BJ (cell line): ENCODE measurements at regions not wholly inside any gene's neighbourhood (a gene's known extent, or its start where the extent isn't known, plus 50 kb on each side); places are given as distances from the start of the nearest gene placed in this dataset.

Experiments used
- CTCF ChIA-PET: fragments of 350-600 bp; formaldehyde crosslinking; extraction: SDS; loops from one replicate; lab custom pipeline; 2021; ENCODE audit warnings: antibody characterized with exemption, inconsistent platforms; lab: Yijun Ruan, JAX
- POLR2A ChIA-PET: fragments of 300-600 bp; sonication (Branson Sonifier 250); formaldehyde crosslinking; extraction: SDS; loops from one replicate; lab custom pipeline; 2021; ENCODE audit warnings: antibody characterized with exemption; lab: Charles Lee
- DNase-seq: peaks from one replicate; pipeline ENCODE4 v3.0.0-alpha.2; 2011; ENCODE audit warnings: low read depth
- H3K27me3 ChIP-seq: 2 replicates; pipeline ENCODE4 v1.6.0; 2011; ENCODE audit warnings: low read length; ENCODE audit not compliant: control insufficient read depth, insufficient read depth
- H3K36me3 ChIP-seq: 2 replicates; pipeline ENCODE4 v1.5.1; 2011; ENCODE audit warnings: low read length; ENCODE audit not compliant: control insufficient read depth, insufficient read depth
- H3K4me3 ChIP-seq: 2 replicates; pipeline ENCODE4 v1.5.1; 2011; ENCODE audit warnings: low read depth, mild to moderate bottlenecking, control low read depth, low read length
- CTCF ChIP-seq: IDR thresholded peaks from 2 replicates; pipeline ENCODE4 v1.5.1; 2011; ENCODE audit warnings: low read depth, mild to moderate bottlenecking, control low read depth, inconsistent platforms, low read length, moderate library complexity; ENCODE audit not compliant: insufficient read depth

- no peak for DNase-seq
- Histone ChIP-seq H3K36me3 (no peaks in the 10 kb centered on the region), H3K4me3 (no peak overlapping the region), H3K27me3 (no peaks in the 10 kb centered on the region)
- TF ChIP-seq CTCF: no peak
- CTCF ChIA-PET: no interaction called here
- POLR2A ChIA-PET: no interaction called here
These were observed 298.7 kb upstream of the CLNK start for GRCh38 chr4:10983268-10983667.

GRCh38 chr4:10982305-10982704, 297.7 kb upstream of the CLNK start:
- CTCF ChIA-PET: no interaction called here
- no peak for TF ChIP-seq CTCF
- Histone ChIP-seq H3K4me3 (no peak overlapping the region), H3K36me3 (no peaks in the 10 kb centered on the region), H3K27me3 (no peaks in the 10 kb centered on the region)
- POLR2A ChIA-PET: no interaction called here
- no peak for DNase-seq

GRCh38 chr4:10981576-10981975, 297.0 kb upstream of the CLNK start:
- Histone ChIP-seq H3K36me3 (no peaks in the 10 kb centered on the region), H3K4me3 (no peak overlapping the region), H3K27me3 (no peaks in the 10 kb centered on the region)
- no peak for TF ChIP-seq CTCF
- DNase-seq: no peak
- ChIA-PET POLR2A (no interaction called here), CTCF (no interaction called here)

GRCh38 chr4:10981096-10981495, 296.5 kb upstream of the CLNK start:
- no peaks in the 10 kb centered on the region for H3K27me3 ChIP-seq
- CTCF ChIA-PET: no interaction called here
- POLR2A ChIA-PET: no interaction called here
- H3K4me3 ChIP-seq: no peak overlapping the region
- TF ChIP-seq CTCF: no peak
- H3K36me3 ChIP-seq: no peaks in the 10 kb centered on the region
- DNase-seq: no peak

- no peaks in the 10 kb centered on the region for H3K36me3 ChIP-seq
- POLR2A ChIA-PET: no interaction called here
- no peak overlapping the region for H3K4me3 ChIP-seq
- no peak for DNase-seq
- no peak for TF ChIP-seq CTCF
- CTCF ChIA-PET: no interaction called here
- no peaks in the 10 kb centered on the region for H3K27me3 ChIP-seq
These were observed 294.5 kb upstream of the CLNK start for GRCh38 chr4:10979032-10979431.

- ChIA-PET CTCF (no interaction called here), POLR2A (no interaction called here)
- no peak overlapping the region for H3K4me3 ChIP-seq
- TF ChIP-seq CTCF: no peak
- H3K27me3 ChIP-seq: no peaks in the 10 kb centered on the region
- no peaks in the 10 kb centered on the region for H3K36me3 ChIP-seq
- DNase-seq: no peak
These were observed 293.0 kb upstream of the CLNK start for GRCh38 chr4:10977534-10977933.
